Astrocyte of the spinal cord (primary cell): ENCODE measurements at regions not wholly inside any gene's neighbourhood (a gene's known extent, or its start where the extent isn't known, plus 50 kb on each side); places are given as distances from the start of the nearest gene placed in this dataset.

Experiments
- DNase-seq: peaks from one replicate; pipeline ENCODE4 v3.0.0; 2011; ENCODE audit warnings: low read depth, low spot score
- H3K4me3 ChIP-seq: 2 replicates; pipeline ENCODE4 v1.5.1; 2011; ENCODE audit warnings: low read depth, mild to moderate bottlenecking, low read length, moderate library complexity
- in situ Hi-C: cut with HindIII; loops from 2 replicates; pipeline ENCODE4 v1.10.0; 2017; ENCODE audit warnings: low sequenced_read_pairs
- TF ChIP-seq, protein P1 (sequence below): IDR thresholded peaks from 2 replicates; pipeline ENCODE4 v1.5.1; 2012; ENCODE audit warnings: low read depth, mild to moderate bottlenecking, low read length, inconsistent platforms

DNA sequence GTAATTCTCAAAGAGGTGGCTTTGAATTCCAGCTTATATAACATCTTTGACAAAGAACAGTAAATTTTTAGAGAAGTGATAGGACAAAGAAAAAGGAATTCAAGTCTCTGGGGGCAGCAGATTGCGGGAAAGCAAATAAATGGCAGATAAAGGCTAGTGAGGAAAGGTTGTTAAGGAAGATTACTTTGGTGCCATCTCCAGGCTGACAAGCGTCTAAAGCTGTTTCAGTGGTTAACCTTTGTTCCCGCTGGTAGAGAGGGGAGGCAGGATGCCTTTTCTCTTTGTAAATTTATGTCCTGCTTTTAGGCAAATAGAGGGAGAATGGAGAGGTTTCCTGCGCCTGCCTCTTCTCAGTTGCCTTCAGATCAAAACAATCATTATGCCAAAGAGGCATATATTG is 431.2 kb upstream of the CHST9 start:
- no peak for DNase-seq
- TF ChIP-seq, protein P1, sequence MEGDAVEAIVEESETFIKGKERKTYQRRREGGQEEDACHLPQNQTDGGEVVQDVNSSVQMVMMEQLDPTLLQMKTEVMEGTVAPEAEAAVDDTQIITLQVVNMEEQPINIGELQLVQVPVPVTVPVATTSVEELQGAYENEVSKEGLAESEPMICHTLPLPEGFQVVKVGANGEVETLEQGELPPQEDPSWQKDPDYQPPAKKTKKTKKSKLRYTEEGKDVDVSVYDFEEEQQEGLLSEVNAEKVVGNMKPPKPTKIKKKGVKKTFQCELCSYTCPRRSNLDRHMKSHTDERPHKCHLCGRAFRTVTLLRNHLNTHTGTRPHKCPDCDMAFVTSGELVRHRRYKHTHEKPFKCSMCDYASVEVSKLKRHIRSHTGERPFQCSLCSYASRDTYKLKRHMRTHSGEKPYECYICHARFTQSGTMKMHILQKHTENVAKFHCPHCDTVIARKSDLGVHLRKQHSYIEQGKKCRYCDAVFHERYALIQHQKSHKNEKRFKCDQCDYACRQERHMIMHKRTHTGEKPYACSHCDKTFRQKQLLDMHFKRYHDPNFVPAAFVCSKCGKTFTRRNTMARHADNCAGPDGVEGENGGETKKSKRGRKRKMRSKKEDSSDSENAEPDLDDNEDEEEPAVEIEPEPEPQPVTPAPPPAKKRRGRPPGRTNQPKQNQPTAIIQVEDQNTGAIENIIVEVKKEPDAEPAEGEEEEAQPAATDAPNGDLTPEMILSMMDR: no peak
- H3K4me3 ChIP-seq: no peak overlapping the region
- in situ Hi-C loops: no loop called here

DNA sequence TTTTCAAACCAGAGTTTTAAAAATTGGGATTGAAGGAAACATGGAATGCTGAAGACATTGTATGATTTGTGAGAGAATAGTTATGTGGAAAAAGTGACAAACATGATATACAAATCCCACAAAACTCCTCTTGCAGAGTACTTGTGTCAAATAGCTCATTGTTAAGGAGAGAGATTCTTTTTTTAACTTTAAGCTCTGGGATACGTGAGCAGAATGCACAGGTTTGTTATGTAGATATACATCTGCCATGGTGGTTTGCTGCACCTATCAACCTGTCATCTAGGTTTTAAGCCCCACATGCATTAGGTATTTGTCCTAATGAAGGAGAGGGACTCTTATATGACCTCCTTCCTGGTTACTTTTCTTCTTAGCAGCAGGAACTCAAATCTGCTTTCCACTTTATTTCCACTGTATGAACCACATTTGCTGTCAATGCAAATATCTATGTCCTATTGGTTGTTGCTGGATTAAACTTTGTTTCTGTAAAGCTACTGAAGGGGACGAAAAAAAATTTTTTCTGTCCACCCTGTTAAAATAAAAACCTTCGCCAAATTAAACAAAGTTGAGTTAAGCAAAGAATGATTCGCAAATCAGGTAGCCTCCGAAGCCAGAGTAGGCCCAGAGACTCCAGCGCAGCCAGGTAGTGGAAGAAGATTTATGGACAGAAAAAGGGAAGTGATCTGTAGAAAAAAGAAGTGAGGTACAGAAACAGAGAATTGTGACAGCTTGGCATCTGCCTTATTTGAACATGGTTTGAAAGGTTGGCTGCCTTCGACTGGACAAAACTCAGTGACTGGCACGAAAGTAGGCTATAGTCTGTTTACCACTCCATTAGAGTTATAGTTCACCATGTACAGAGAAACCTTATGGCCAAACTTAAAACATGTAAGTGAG is 430.1 kb upstream of the CHST9 start:
- no peak overlapping the region for H3K4me3 ChIP-seq
- in situ Hi-C loops: no loop called here
- TF ChIP-seq, protein P1: no peak
- no peak for DNase-seq

DNA sequence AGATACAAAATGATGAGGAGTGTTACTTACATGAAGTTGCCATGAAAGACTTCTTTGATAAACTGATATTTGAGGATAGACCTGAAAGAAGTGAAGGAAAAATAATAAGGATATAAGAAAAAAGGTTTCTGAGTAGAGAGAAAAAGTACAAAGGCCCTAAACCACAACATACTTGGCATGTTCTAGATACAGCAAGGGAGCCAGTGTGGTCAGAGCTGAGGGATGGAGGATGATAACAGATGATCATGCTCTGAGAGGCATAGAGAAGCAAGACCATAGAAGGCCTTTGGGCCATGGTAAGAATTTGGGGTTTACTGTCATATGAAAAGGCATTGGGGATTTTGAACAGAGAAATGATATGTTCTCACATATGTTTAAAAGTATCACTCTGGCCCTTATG is 424.1 kb upstream of the CHST9 start:
- TF ChIP-seq, protein P1: no peak
- DNase-seq: peak; percentile 29
- in situ Hi-C loops: no loop called here
- H3K4me3 ChIP-seq: no peak overlapping the region

GRCh38 chr18:27608742-27609141 is 423.6 kb upstream of the CHST9 start:
- no peak overlapping the region for H3K4me3 ChIP-seq
- in situ Hi-C loops: no loop called here
- DNase-seq: no peak
- TF ChIP-seq, protein P1: peak; percentile 54

DNA sequence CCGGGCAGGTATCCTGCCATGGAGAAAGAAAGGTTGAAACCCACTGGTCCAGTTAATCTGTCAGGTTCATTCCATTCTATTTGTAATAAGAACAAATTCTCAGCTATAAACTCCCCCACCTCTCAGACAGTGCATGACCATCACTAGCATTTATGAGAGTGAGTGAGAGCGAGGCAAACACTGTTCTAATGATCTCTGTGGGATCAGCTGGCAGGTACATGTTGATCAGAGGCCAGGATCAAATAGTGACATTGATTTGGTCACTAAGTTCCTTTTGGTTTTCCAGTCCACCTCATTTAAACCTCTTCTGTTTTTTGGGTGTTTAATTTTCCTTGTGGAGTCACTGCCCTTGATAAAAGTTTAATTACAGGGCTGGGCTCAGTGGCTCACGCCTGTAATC is 423.1 kb upstream of the CHST9 start:
- no peak overlapping the region for H3K4me3 ChIP-seq
- TF ChIP-seq, protein P1: no peak
- DNase-seq: no peak
- in situ Hi-C loops: no loop called here

DNA sequence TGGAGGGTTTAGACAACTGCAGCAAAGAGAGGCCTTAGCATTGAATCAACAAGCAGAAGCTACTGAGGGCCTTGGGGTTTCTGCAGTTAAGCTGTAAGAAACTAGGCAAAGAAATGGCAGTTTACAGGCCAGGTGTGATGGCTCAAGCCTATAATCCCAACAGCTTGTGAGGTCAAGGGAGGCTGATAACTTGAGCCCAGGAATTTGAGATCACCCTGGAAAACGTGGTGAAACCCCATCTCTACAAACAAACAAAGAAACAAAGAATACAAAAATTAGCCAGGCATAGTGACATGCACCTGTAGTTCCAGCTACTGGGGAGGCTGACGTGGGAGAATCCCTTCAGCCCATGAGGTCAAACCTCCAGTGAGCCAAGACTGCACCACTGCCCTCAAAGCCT is 421.6 kb upstream of the CHST9 start:
- H3K4me3 ChIP-seq: no peak overlapping the region
- TF ChIP-seq, protein P1: no peak
- DNase-seq: no peak
- in situ Hi-C loops: no loop called here
